HEK293 (cell line): ENCODE measurements at regions not wholly inside any gene's neighbourhood (a gene's known extent, or its start where the extent isn't known, plus 50 kb on each side); places are given as distances from the start of the nearest gene placed in this dataset.

ENCODE experiments used
- CTCF ChIA-PET: fragments of 350-600 bp; formaldehyde crosslinking; extraction: SDS; loops from one replicate; lab custom pipeline; 2021; ENCODE audit warnings: antibody characterized with exemption; lab: Yijun Ruan, JAX
- POLR2A ChIA-PET: fragments of 300-600 bp; formaldehyde crosslinking; extraction: SDS; loops from one replicate; lab custom pipeline; 2020; ENCODE audit warnings: antibody characterized with exemption, inconsistent platforms; lab: Yijun Ruan, JAX
- H3K27ac ChIP-seq: fragments of 200-500 bp; sonication (Bioruptor generic); 2 replicates; pipeline ENCODE4 v1.5.1; 2014; ENCODE audit warnings: low read depth, low read length, control low read depth, inconsistent platforms; ENCODE audit errors: extremely low read depth
- H3K36me3 ChIP-seq, 2 experiments: fragments of 200-500 bp in 1 of 2; sonication (Bioruptor generic) in 1 of 2; 1 replicate in 1 of 2; 2 replicates in 1 of 2; pipeline ENCODE4 v1.5.1; 2014 to 2017; ENCODE audit warnings: inconsistent platforms in 2 of 2, low read length in 2 of 2; ENCODE audit not compliant: control insufficient read depth in 2 of 2, insufficient read depth in 1 of 2
- H3K4me1 ChIP-seq: fragments of 200-500 bp; sonication (Bioruptor generic); 2 replicates; pipeline ENCODE4 v1.5.1; 2014; ENCODE audit warnings: mild to moderate bottlenecking, low read length, inconsistent platforms; ENCODE audit not compliant: control insufficient read depth, insufficient read depth
- H3K4me3 ChIP-seq: 2 replicates; pipeline ENCODE4 v1.5.1; 2011; ENCODE audit warnings: low read depth, mild to moderate bottlenecking, control low read depth, low read length, moderate library complexity
- H3K9me3 ChIP-seq: fragments of 200-500 bp; sonication (Bioruptor generic); 2 replicates; pipeline ENCODE4 v1.5.1; 2014; ENCODE audit warnings: low read depth, low read length, inconsistent platforms; ENCODE audit not compliant: control insufficient read depth, insufficient read depth
- HOXA7 ChIP-seq: sonication (generic); formaldehyde crosslinking; IDR thresholded peaks from 2 replicates; pipeline ENCODE4 v1.8.1; 2022; ENCODE audit warnings: missing genetic modification reagents, borderline replicate concordance
- PRDM4 ChIP-seq: fragments of 450-650 bp; formaldehyde crosslinking; IDR thresholded peaks from 2 replicates; pipeline ENCODE4 v1.5.1; 2017; ENCODE audit warnings: missing biosample characterization, missing genetic modification characterization
- ZBTB48 ChIP-seq: fragments of 450-650 bp; formaldehyde crosslinking; IDR thresholded peaks from 2 replicates; pipeline ENCODE4 v1.5.1; 2016; ENCODE audit warnings: missing biosample characterization, missing genetic modification characterization
- ZBTB49 ChIP-seq: fragments of 450-650 bp; formaldehyde crosslinking; IDR thresholded peaks from 2 replicates; pipeline ENCODE4 v1.5.1; 2016; ENCODE audit warnings: missing biosample characterization, missing genetic modification characterization, low read depth
- ZFP3 ChIP-seq: fragments of 450-650 bp; formaldehyde crosslinking; IDR thresholded peaks from 2 replicates; pipeline ENCODE4 v1.5.1; 2016; ENCODE audit warnings: low read depth, missing biosample characterization, missing genetic modification characterization
- ZNF155 ChIP-seq: fragments of 450-650 bp; formaldehyde crosslinking; IDR thresholded peaks from 2 replicates; pipeline ENCODE4 v1.5.1; 2016; ENCODE audit warnings: missing biosample characterization, missing genetic modification characterization
- ZNF2 ChIP-seq: fragments of 450-650 bp; formaldehyde crosslinking; IDR thresholded peaks from 2 replicates; pipeline ENCODE4 v1.5.1; 2016; ENCODE audit warnings: missing biosample characterization, missing genetic modification characterization
- ZNF292 ChIP-seq: fragments of 450-650 bp; formaldehyde crosslinking; IDR thresholded peaks from 2 replicates; pipeline ENCODE4 v1.5.1; 2016; ENCODE audit warnings: low read depth, missing biosample characterization, missing genetic modification characterization, borderline replicate concordance
- ZNF423 ChIP-seq: fragments of 450-650 bp; formaldehyde crosslinking; IDR thresholded peaks from 2 replicates; pipeline ENCODE4 v1.5.1; 2016; ENCODE audit warnings: missing biosample characterization, missing genetic modification characterization
- ZNF677 ChIP-seq: fragments of 450-650 bp; IDR thresholded peaks from 2 replicates; pipeline ENCODE4 v1.5.0; 2018; ENCODE audit warnings: missing biosample characterization, mild to moderate bottlenecking, missing genetic modification characterization, moderate library complexity
- ZNF843 ChIP-seq: fragments of 450-650 bp; formaldehyde crosslinking; IDR thresholded peaks from 2 replicates; pipeline ENCODE4 v1.5.1; 2016; ENCODE audit warnings: missing biosample characterization, missing genetic modification characterization
- ZXDB ChIP-seq: fragments of 450-650 bp; formaldehyde crosslinking; IDR thresholded peaks from 2 replicates; pipeline ENCODE4 v1.5.1; 2016; ENCODE audit warnings: missing biosample characterization, missing genetic modification characterization
- TF ChIP-seq, protein P1 (sequence below): fragments of 450-650 bp; formaldehyde crosslinking; IDR thresholded peaks from 2 replicates; pipeline ENCODE4 v1.5.1; 2016; ENCODE audit warnings: missing biosample characterization, missing genetic modification characterization
- TF ChIP-seq, protein P2 (sequence below): fragments of 450-650 bp; formaldehyde crosslinking; conservative IDR thresholded peaks from 2 replicates; pipeline ENCODE4 v1.5.1; 2016; ENCODE audit warnings: low read depth, missing biosample characterization, missing genetic modification characterization
- TF ChIP-seq, protein P3 (sequence below): fragments of 450-650 bp; formaldehyde crosslinking; optimal IDR thresholded peaks from 2 replicates; pipeline ENCODE3; 2016; ENCODE audit warnings: missing biosample characterization, mild to moderate bottlenecking, missing genetic modification characterization

DNA sequence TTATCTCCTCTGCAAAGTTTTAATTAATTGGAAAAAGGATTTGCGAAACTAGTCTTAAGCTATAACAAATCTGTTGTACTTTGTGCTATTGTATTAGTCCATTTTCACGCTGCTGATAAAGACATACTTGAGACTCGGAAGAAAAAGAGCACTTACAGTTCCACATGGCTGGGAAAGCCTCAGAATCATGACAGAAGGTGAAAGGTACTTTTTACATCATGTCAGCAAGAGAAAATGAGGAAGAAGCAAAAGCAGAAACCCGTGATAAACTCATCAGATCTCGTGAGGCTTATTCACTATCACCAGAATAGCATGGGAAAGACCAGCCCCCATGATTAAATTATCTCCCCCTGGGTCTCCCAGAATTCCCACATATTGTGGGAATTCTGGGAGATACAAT, 118.1 kb upstream of the PRKD1 start:
- TF ChIP-seq ZNF155 (tag by site-specific recombination) (no peak), PRDM4 (tag by site-specific recombination) (no peak), ZBTB48 (tag by site-specific recombination) (no peak)
- TF ChIP-seq, protein P1, sequence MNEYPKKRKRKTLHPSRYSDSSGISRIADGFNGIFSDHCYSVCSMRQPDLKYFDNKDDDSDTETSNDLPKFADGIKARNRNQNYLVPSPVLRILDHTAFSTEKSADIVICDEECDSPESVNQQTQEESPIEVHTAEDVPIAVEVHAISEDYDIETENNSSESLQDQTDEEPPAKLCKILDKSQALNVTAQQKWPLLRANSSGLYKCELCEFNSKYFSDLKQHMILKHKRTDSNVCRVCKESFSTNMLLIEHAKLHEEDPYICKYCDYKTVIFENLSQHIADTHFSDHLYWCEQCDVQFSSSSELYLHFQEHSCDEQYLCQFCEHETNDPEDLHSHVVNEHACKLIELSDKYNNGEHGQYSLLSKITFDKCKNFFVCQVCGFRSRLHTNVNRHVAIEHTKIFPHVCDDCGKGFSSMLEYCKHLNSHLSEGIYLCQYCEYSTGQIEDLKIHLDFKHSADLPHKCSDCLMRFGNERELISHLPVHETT (tag by site-specific recombination): no peak
- Histone ChIP-seq H3K4me3 (no peak overlapping the region), H3K27ac (no peak overlapping the region), H3K4me1 (no peaks in the 10 kb centered on the region), H3K36me3 (no peaks in the 10 kb centered on the region), H3K9me3 (no peaks in the 10 kb centered on the region)
- CTCF ChIA-PET: no interaction called here
- POLR2A ChIA-PET: no interaction called here

- H3K9me3 ChIP-seq: no peaks in the 10 kb centered on the region
- peaks cover 2% of the 10 kb centered on the region; the same call in 1 of the 2 replicates for H3K4me1 ChIP-seq
- CTCF ChIA-PET: no interaction called here
- POLR2A ChIA-PET: no interaction called here
- no peak overlapping the region for H3K27ac ChIP-seq
- H3K36me3 ChIP-seq: no peaks in the 10 kb centered on the region
- H3K4me3 ChIP-seq: no peak overlapping the region
- TF ChIP-seq, protein P2, sequence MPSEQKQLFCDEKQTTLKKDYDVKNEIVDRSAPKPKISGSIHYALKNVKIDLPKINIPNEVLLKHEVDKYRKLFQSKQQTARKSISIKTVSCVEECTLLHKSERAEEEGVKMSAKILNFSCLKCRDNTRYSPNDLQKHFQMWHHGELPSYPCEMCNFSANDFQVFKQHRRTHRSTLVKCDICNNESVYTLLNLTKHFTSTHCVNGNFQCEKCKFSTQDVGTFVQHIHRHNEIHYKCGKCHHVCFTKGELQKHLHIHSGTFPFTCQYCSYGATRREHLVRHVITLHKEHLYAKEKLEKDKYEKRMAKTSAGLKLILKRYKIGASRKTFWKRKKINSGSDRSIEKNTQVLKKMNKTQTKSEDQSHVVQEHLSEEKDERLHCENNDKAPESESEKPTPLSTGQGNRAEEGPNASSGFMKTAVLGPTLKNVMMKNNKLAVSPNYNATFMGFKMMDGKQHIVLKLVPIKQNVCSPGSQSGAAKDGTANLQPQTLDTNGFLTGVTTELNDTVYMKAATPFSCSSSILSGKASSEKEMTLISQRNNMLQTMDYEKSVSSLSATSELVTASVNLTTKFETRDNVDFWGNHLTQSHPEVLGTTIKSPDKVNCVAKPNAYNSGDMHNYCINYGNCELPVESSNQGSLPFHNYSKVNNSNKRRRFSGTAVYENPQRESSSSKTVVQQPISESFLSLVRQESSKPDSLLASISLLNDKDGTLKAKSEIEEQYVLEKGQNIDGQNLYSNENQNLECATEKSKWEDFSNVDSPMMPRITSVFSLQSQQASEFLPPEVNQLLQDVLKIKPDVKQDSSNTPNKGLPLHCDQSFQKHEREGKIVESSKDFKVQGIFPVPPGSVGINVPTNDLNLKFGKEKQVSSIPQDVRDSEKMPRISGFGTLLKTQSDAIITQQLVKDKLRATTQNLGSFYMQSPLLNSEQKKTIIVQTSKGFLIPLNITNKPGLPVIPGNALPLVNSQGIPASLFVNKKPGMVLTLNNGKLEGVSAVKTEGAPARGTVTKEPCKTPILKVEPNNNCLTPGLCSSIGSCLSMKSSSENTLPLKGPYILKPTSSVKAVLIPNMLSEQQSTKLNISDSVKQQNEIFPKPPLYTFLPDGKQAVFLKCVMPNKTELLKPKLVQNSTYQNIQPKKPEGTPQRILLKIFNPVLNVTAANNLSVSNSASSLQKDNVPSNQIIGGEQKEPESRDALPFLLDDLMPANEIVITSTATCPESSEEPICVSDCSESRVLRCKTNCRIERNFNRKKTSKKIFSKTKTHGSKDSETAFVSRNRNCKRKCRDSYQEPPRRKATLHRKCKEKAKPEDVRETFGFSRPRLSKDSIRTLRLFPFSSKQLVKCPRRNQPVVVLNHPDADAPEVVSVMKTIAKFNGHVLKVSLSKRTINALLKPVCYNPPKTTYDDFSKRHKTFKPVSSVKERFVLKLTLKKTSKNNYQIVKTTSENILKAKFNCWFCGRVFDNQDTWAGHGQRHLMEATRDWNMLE: no peak
- no peak for TF ChIP-seq ZBTB49 (tag by site-specific recombination)
- TF ChIP-seq ZNF2 (tag by site-specific recombination): no peak
- TF ChIP-seq ZNF677 (tag by site-specific recombination): no peak
- no peak for TF ChIP-seq ZNF292 (tag by site-specific recombination)
- no peak for TF ChIP-seq ZNF423 (tag by site-specific recombination)
- TF ChIP-seq, protein P3, sequence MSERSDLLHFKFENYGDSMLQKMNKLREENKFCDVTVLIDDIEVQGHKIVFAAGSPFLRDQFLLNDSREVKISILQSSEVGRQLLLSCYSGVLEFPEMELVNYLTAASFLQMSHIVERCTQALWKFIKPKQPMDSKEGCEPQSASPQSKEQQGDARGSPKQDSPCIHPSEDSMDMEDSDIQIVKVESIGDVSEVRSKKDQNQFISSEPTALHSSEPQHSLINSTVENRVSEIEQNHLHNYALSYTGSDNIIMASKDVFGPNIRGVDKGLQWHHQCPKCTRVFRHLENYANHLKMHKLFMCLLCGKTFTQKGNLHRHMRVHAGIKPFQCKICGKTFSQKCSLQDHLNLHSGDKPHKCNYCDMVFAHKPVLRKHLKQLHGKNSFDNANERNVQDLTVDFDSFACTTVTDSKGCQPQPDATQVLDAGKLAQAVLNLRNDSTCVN (tag by site-specific recombination): no peak
- no peak for TF ChIP-seq ZNF843
- TF ChIP-seq ZFP3: no peak
- no peak for TF ChIP-seq ZXDB (tag by site-specific recombination)
- TF ChIP-seq HOXA7: no peak
These were observed 125.5 kb upstream of the PRKD1 start for GRCh38 chr14:30053103-30053502.
